ENCODE measurements at regions not wholly inside any gene's neighbourhood (a gene's known extent, or its start where the extent isn't known, plus 50 kb on each side); places are given as distances from the start of the nearest gene placed in this dataset.

DNA sequence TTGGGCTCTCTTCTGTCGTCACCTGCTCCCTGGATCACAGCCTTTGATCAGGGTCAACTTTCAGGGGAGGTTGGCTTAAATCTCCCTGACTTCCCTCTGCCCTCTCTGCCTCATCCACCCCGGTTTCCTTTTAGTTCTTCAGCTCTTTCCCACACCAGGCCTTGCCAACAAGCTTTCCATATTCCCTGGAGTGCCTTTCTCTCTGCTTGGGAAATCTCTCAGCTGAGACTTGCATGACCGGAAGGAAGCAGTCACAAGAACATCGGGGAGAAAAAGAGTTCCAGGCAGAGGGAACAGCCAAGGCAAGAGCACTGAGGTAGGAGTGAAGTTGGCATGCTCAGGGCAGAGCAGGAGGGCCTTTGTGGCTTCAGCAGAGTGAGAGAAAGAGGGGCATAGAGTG is 88.4 kb upstream of the HSPA9 start:
- TF ChIP-seq, protein P1, sequence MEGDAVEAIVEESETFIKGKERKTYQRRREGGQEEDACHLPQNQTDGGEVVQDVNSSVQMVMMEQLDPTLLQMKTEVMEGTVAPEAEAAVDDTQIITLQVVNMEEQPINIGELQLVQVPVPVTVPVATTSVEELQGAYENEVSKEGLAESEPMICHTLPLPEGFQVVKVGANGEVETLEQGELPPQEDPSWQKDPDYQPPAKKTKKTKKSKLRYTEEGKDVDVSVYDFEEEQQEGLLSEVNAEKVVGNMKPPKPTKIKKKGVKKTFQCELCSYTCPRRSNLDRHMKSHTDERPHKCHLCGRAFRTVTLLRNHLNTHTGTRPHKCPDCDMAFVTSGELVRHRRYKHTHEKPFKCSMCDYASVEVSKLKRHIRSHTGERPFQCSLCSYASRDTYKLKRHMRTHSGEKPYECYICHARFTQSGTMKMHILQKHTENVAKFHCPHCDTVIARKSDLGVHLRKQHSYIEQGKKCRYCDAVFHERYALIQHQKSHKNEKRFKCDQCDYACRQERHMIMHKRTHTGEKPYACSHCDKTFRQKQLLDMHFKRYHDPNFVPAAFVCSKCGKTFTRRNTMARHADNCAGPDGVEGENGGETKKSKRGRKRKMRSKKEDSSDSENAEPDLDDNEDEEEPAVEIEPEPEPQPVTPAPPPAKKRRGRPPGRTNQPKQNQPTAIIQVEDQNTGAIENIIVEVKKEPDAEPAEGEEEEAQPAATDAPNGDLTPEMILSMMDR (IDR thresholded peaks at IDR 0.05; ENCODE audit: low read depth, low read length) = no peak
- TF ChIP-seq EZH2phosphoT487 (IDR thresholded peaks at IDR 0.05; ENCODE audit: low read depth) = no peak

Data from OCI-LY3 (cell line).